ENCODE measurements at regions not wholly inside any gene's neighbourhood (a gene's known extent, or its start where the extent isn't known, plus 50 kb on each side); places are given as distances from the start of the nearest gene placed in this dataset.

GRCh38 chr6:141701732-141702131 is 431.0 kb upstream of the GJE1 start:
- H3K36me3 ChIP-seq (ENCODE audit: insufficient read depth, low read length) = no peaks in the 10 kb centered on the region
- no peak overlapping the region for H3K4me3 ChIP-seq (ENCODE audit: low read length)
- no peaks in the 10 kb centered on the region for H3K9me3 ChIP-seq (replicated peaks; ENCODE audit: low read length)
- H3K9ac ChIP-seq (ENCODE audit: low read depth, low read length) = no peak overlapping the region
- H3K27me3 ChIP-seq (ENCODE audit: control insufficient read depth, insufficient read depth, low read length) = no peaks in the 10 kb centered on the region
- no peak overlapping the region for H3K4me2 ChIP-seq (ENCODE audit: low read length)
- H3K4me1 ChIP-seq (ENCODE audit: control insufficient read depth, insufficient read depth, low read length) = no peaks in the 10 kb centered on the region

- Histone ChIP-seq H3K36me3 (ENCODE audit: insufficient read depth, low read length) (no peaks in the 10 kb centered on the region), H3K4me2 (ENCODE audit: low read length) (no peak overlapping the region), H3K9me3 (replicated peaks; ENCODE audit: low read length) (no peaks in the 10 kb centered on the region), H3K9ac (ENCODE audit: low read depth, low read length) (no peak overlapping the region), H3K4me1 (ENCODE audit: control insufficient read depth, insufficient read depth, low read length) (no peaks in the 10 kb centered on the region), H3K27me3 (ENCODE audit: control insufficient read depth, insufficient read depth, low read length) (no peaks in the 10 kb centered on the region), H3K4me3 (ENCODE audit: low read length) (no peak overlapping the region)
Observed at GRCh38 chr6:141700819-141701218, 431.9 kb upstream of the GJE1 start.

GRCh38 chr6:141688916-141689315 is 443.8 kb upstream of the GJE1 start:
- Histone ChIP-seq H3K9ac (ENCODE audit: low read depth, low read length) (no peak overlapping the region), H3K4me1 (ENCODE audit: control insufficient read depth, insufficient read depth, low read length) (no peaks in the 10 kb centered on the region), H3K4me2 (ENCODE audit: low read length) (no peak overlapping the region), H3K36me3 (ENCODE audit: insufficient read depth, low read length) (no peaks in the 10 kb centered on the region), H3K9me3 (replicated peaks; ENCODE audit: low read length) (no peaks in the 10 kb centered on the region), H3K4me3 (ENCODE audit: low read length) (no peak overlapping the region), H3K27me3 (ENCODE audit: control insufficient read depth, insufficient read depth, low read length) (no peaks in the 10 kb centered on the region)

GRCh38 chr6:141685416-141685815 is 447.3 kb upstream of the GJE1 start:
- Histone ChIP-seq H3K27me3 (ENCODE audit: control insufficient read depth, insufficient read depth, low read length) (no peaks in the 10 kb centered on the region), H3K4me3 (ENCODE audit: low read length) (no peak overlapping the region), H3K4me2 (ENCODE audit: low read length) (no peak overlapping the region), H3K9me3 (replicated peaks; ENCODE audit: low read length) (no peaks in the 10 kb centered on the region), H3K4me1 (ENCODE audit: control insufficient read depth, insufficient read depth, low read length) (no peaks in the 10 kb centered on the region), H3K9ac (ENCODE audit: low read depth, low read length) (no peak overlapping the region), H3K36me3 (ENCODE audit: insufficient read depth, low read length) (no peaks in the 10 kb centered on the region)

GRCh38 chr6:141682391-141682790 is 450.3 kb upstream of the GJE1 start:
- Histone ChIP-seq H3K9ac (ENCODE audit: low read depth, low read length) (no peak overlapping the region), H3K4me3 (ENCODE audit: low read length) (no peak overlapping the region), H3K27me3 (ENCODE audit: control insufficient read depth, insufficient read depth, low read length) (no peaks in the 10 kb centered on the region), H3K9me3 (replicated peaks; ENCODE audit: low read length) (no peaks in the 10 kb centered on the region), H3K4me1 (ENCODE audit: control insufficient read depth, insufficient read depth, low read length) (no peaks in the 10 kb centered on the region), H3K36me3 (ENCODE audit: insufficient read depth, low read length) (no peaks in the 10 kb centered on the region), H3K4me2 (ENCODE audit: low read length) (no peak overlapping the region)

- Histone ChIP-seq H3K27me3 (ENCODE audit: control insufficient read depth, insufficient read depth, low read length) (no peaks in the 10 kb centered on the region), H3K9me3 (replicated peaks; ENCODE audit: low read length) (no peaks in the 10 kb centered on the region), H3K4me1 (ENCODE audit: control insufficient read depth, insufficient read depth, low read length) (no peaks in the 10 kb centered on the region), H3K4me2 (ENCODE audit: low read length) (peak overlapping the region; percentile 31), H3K9ac (ENCODE audit: low read depth, low read length) (no peak overlapping the region), H3K36me3 (ENCODE audit: insufficient read depth, low read length) (no peaks in the 10 kb centered on the region), H3K4me3 (ENCODE audit: low read length) (no peak overlapping the region)
Observed at GRCh38 chr6:141677598-141678211, 455.0 kb upstream of the GJE1 start.

- H3K4me2 ChIP-seq (ENCODE audit: low read length) = no peak overlapping the region
- no peaks in the 10 kb centered on the region for H3K4me1 ChIP-seq (ENCODE audit: control insufficient read depth, insufficient read depth, low read length)
- H3K27me3 ChIP-seq (ENCODE audit: control insufficient read depth, insufficient read depth, low read length) = no peaks in the 10 kb centered on the region
- H3K9ac ChIP-seq (ENCODE audit: low read depth, low read length) = peak overlapping the region; percentile 5
- H3K4me3 ChIP-seq (ENCODE audit: low read length) = no peak overlapping the region
- H3K9me3 ChIP-seq (replicated peaks; ENCODE audit: low read length) = no peaks in the 10 kb centered on the region
- H3K36me3 ChIP-seq (ENCODE audit: insufficient read depth, low read length) = no peaks in the 10 kb centered on the region
Observed at GRCh38 chr6:141675957-141676356, 456.8 kb upstream of the GJE1 start.

- H3K27me3 ChIP-seq (ENCODE audit: control insufficient read depth, insufficient read depth, low read length) = no peaks in the 10 kb centered on the region
- H3K4me1 ChIP-seq (ENCODE audit: control insufficient read depth, insufficient read depth, low read length) = no peaks in the 10 kb centered on the region
- no peaks in the 10 kb centered on the region for H3K36me3 ChIP-seq (ENCODE audit: insufficient read depth, low read length)
- H3K9ac ChIP-seq (ENCODE audit: low read depth, low read length) = no peak overlapping the region
- H3K4me3 ChIP-seq (ENCODE audit: low read length) = no peak overlapping the region
- H3K9me3 ChIP-seq (replicated peaks; ENCODE audit: low read length) = no peaks in the 10 kb centered on the region
- no peak overlapping the region for H3K4me2 ChIP-seq (ENCODE audit: low read length)
Observed at GRCh38 chr6:141669141-141669540, 463.6 kb upstream of the GJE1 start.

GRCh38 chr6:141667580-141668309 is 465.0 kb upstream of the GJE1 start:
- Histone ChIP-seq H3K4me1 (ENCODE audit: control insufficient read depth, insufficient read depth, low read length) (no peaks in the 10 kb centered on the region), H3K9me3 (replicated peaks; ENCODE audit: low read length) (no peaks in the 10 kb centered on the region), H3K4me2 (ENCODE audit: low read length) (no peak overlapping the region), H3K36me3 (ENCODE audit: insufficient read depth, low read length) (no peaks in the 10 kb centered on the region), H3K27me3 (ENCODE audit: control insufficient read depth, insufficient read depth, low read length) (no peaks in the 10 kb centered on the region), H3K4me3 (ENCODE audit: low read length) (no peak overlapping the region), H3K9ac (ENCODE audit: low read depth, low read length) (no peak overlapping the region)

GRCh38 chr6:141666187-141666586 is 466.5 kb upstream of the GJE1 start:
- H3K4me3 ChIP-seq (ENCODE audit: low read length) = no peak overlapping the region
- no peak overlapping the region for H3K4me2 ChIP-seq (ENCODE audit: low read length)
- H3K9me3 ChIP-seq (replicated peaks; ENCODE audit: low read length) = no peaks in the 10 kb centered on the region
- no peaks in the 10 kb centered on the region for H3K36me3 ChIP-seq (ENCODE audit: insufficient read depth, low read length)
- H3K9ac ChIP-seq (ENCODE audit: low read depth, low read length) = no peak overlapping the region
- no peaks in the 10 kb centered on the region for H3K4me1 ChIP-seq (ENCODE audit: control insufficient read depth, insufficient read depth, low read length)
- H3K27me3 ChIP-seq (ENCODE audit: control insufficient read depth, insufficient read depth, low read length) = no peaks in the 10 kb centered on the region

GRCh38 chr6:141664744-141665143 is 468.0 kb upstream of the GJE1 start:
- H3K36me3 ChIP-seq (ENCODE audit: insufficient read depth, low read length) = no peaks in the 10 kb centered on the region

GRCh38 chr6:141659582-141659981 is 473.1 kb upstream of the GJE1 start:
- H3K4me3 ChIP-seq (ENCODE audit: low read length) = no peak overlapping the region
- no peaks in the 10 kb centered on the region for H3K9me3 ChIP-seq (replicated peaks; ENCODE audit: low read length)
- no peaks in the 10 kb centered on the region for H3K36me3 ChIP-seq (ENCODE audit: insufficient read depth, low read length)
- no peaks in the 10 kb centered on the region for H3K27me3 ChIP-seq (ENCODE audit: control insufficient read depth, insufficient read depth, low read length)
- no peaks in the 10 kb centered on the region for H3K4me1 ChIP-seq (ENCODE audit: control insufficient read depth, insufficient read depth, low read length)
- H3K4me2 ChIP-seq (ENCODE audit: low read length) = no peak overlapping the region
- H3K9ac ChIP-seq (ENCODE audit: low read depth, low read length) = no peak overlapping the region

More at GRCh38 chr6:141664744-141665143, 468.0 kb upstream of the GJE1 start:
- no peak overlapping the region for H3K4me3 ChIP-seq (ENCODE audit: low read length)
- H3K4me2 ChIP-seq (ENCODE audit: low read length) = no peak overlapping the region
- H3K9me3 ChIP-seq (replicated peaks; ENCODE audit: low read length) = no peaks in the 10 kb centered on the region
- H3K27me3 ChIP-seq (ENCODE audit: control insufficient read depth, insufficient read depth, low read length) = no peaks in the 10 kb centered on the region
- H3K9ac ChIP-seq (ENCODE audit: low read depth, low read length) = no peak overlapping the region
- H3K4me1 ChIP-seq (ENCODE audit: control insufficient read depth, insufficient read depth, low read length) = no peaks in the 10 kb centered on the region

Measured in skeletal muscle satellite cell (primary cell).